BE2C (cell line): ENCODE measurements at regions not wholly inside any gene's neighbourhood (a gene's known extent, or its start where the extent isn't known, plus 50 kb on each side); places are given as distances from the start of the nearest gene placed in this dataset.

ENCODE experiments used
- DNase-seq: peaks from one replicate; pipeline ENCODE4 v3.0.0-alpha.2; 2020
- H3K27me3 ChIP-seq: fragments of 250-450 bp; sonication (Bioruptor Pico); 2 replicates; pipeline ENCODE4 v1.5.1; 2020; ENCODE audit warnings: mild to moderate bottlenecking
- H3K36me3 ChIP-seq: fragments of 250-450 bp; sonication (Bioruptor Pico); 2 replicates; pipeline ENCODE4 v1.5.1; 2020; ENCODE audit warnings: mild to moderate bottlenecking
- H3K4me1 ChIP-seq: fragments of 250-450 bp; sonication (Bioruptor Pico); 2 replicates; pipeline ENCODE4 v1.5.1; 2020
- H3K4me3 ChIP-seq: 2 replicates; pipeline ENCODE4 v1.5.1; 2011; ENCODE audit warnings: low read depth, low read length
- H3K9me3 ChIP-seq: fragments of 250-450 bp; sonication (Bioruptor Pico); 2 replicates; pipeline ENCODE4 v1.5.1; 2020
- TF ChIP-seq, protein P1 (sequence below): IDR thresholded peaks from 2 replicates; pipeline ENCODE4 v1.5.1; 2012; ENCODE audit warnings: mild to moderate bottlenecking, low read depth, low read length

DNA sequence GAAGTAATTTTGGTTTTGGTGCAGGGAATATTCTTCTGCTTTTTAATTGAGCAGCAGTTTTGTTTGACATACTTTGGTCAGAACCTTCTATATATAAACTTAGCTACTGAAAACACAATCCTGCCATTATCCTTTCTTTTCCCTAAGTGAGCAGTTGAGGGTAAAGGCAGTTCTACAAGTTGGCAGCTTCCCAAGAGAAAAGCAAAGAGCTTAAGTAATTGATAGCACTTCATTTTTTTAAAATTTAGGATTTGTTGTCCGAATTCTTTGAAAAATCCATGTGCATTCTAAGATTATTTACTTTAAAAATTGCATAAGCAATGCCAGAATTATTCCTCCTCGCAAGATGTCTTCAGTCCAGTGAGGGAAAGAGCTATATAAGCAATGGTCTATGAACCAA is 1394.1 kb downstream of the FAM181B start:
- no peaks in the 10 kb centered on the region for H3K27me3 ChIP-seq
- no peaks in the 10 kb centered on the region for H3K36me3 ChIP-seq
- no peak for DNase-seq
- TF ChIP-seq, protein P1, sequence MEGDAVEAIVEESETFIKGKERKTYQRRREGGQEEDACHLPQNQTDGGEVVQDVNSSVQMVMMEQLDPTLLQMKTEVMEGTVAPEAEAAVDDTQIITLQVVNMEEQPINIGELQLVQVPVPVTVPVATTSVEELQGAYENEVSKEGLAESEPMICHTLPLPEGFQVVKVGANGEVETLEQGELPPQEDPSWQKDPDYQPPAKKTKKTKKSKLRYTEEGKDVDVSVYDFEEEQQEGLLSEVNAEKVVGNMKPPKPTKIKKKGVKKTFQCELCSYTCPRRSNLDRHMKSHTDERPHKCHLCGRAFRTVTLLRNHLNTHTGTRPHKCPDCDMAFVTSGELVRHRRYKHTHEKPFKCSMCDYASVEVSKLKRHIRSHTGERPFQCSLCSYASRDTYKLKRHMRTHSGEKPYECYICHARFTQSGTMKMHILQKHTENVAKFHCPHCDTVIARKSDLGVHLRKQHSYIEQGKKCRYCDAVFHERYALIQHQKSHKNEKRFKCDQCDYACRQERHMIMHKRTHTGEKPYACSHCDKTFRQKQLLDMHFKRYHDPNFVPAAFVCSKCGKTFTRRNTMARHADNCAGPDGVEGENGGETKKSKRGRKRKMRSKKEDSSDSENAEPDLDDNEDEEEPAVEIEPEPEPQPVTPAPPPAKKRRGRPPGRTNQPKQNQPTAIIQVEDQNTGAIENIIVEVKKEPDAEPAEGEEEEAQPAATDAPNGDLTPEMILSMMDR, result no peak
- H3K4me3 ChIP-seq, result no peak overlapping the region
- H3K9me3 ChIP-seq, result no peaks in the 10 kb centered on the region; the same call in none of the 2 replicates
- H3K4me1 ChIP-seq, result no peaks in the 10 kb centered on the region

DNA sequence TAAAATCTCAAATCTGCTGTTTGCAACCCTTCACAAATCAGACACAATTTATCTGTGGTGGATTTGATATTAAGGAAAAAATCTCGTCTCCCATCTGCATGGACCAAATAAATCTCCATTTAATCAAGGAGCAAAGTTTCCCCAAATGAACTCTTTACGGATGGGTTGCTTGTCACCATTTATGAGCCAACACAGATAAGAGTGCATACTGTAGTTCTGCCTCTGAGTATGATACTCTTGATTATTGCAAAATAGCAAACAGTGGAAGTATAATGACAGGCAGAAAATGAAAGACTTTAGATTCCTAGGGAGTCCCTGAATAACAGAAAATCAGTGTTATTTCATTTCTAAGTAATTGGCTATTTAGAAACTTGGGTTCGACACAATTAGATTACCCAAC is 1395.9 kb downstream of the FAM181B start:
- Histone ChIP-seq H3K36me3 (no peaks in the 10 kb centered on the region), H3K4me1 (no peaks in the 10 kb centered on the region), H3K27me3 (no peaks in the 10 kb centered on the region), H3K4me3 (no peak overlapping the region), H3K9me3 (no peaks in the 10 kb centered on the region; the same call in none of the 2 replicates)
- DNase-seq, result no peak
- TF ChIP-seq, protein P1, result no peak

DNA sequence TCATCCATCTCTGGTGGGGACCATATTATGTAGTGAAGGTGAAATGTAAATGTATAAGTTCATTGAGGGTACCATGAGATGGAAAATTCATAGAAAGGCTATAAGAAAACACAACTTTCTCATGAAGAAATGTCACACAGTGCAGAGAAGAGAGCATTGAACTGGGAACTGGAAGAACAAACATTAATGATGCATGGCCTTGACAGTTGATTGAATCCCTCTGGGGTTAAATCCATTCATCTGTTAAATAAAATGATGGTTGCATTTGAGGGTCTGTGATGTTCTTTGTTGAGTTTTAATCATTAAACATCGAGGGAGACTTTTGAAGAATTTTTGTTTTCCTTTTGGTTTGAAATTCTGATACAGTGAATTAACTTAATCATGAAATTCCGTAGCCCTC is 1401.4 kb downstream of the FAM181B start:
- Histone ChIP-seq H3K9me3 (no peaks in the 10 kb centered on the region; the same call in 1 of the 2 replicates), H3K4me1 (no peaks in the 10 kb centered on the region), H3K36me3 (no peaks in the 10 kb centered on the region), H3K27me3 (no peaks in the 10 kb centered on the region), H3K4me3 (no peak overlapping the region)
- TF ChIP-seq, protein P1, result no peak
- no peak for DNase-seq

DNA sequence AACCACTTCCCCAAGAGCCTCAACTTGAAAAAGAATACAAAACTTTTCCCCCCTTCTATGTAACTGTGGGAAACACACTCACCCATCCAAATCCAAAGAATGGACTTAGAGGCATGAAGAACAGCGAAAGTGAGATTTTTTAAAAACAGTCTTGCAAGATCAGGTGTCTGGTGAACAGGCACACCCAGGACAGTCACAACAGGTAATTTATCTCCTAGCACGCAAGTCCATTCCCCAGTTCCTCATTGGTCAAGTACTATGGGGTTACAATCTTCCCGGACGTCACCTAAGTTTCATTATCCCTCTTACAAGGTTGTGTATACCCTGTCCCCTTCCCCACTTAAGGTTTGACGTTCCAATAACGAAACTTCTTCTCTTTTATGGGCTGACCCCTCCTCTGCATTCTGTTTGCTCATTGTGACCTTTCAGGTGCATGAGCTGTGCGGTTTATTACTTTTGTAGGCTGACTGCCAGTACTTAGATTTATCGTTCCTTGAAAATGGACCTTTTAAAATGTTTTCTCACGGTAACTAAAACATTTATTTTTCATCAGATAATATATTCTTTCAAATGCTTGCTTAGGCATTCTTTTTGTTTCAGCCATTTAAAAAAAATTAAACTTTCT is 1401.9 kb downstream of the FAM181B start:
- Histone ChIP-seq H3K4me3 (no peak overlapping the region), H3K27me3 (no peaks in the 10 kb centered on the region), H3K4me1 (no peaks in the 10 kb centered on the region), H3K9me3 (no peaks in the 10 kb centered on the region; the same call in 1 of the 2 replicates), H3K36me3 (no peaks in the 10 kb centered on the region)
- TF ChIP-seq, protein P1, result no peak
- no peak for DNase-seq

DNA sequence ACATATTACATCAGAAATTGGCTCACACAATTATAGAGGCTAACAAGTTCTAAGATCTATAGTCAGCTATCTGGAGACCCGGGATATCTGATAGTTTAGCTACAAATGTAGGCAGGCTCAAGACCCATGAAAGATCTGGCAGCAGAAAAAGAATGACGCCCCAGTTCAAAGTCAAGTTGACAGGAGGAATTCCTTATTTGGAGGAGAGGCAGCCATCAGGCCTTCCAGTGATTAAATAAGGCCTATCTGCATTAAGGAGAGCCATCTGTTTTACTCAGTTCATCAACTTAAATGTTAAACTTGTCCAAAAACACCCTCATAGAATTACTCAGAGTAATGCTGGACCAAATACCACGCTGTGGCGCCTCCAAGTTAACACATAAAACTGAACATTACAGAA is 1402.6 kb downstream of the FAM181B start:
- no peak for DNase-seq
- H3K36me3 ChIP-seq, result no peaks in the 10 kb centered on the region
- H3K4me3 ChIP-seq, result no peak overlapping the region
- no peaks in the 10 kb centered on the region for H3K4me1 ChIP-seq
- no peaks in the 10 kb centered on the region for H3K27me3 ChIP-seq
- TF ChIP-seq, protein P1, result no peak
- no peaks in the 10 kb centered on the region for H3K9me3 ChIP-seq

DNA sequence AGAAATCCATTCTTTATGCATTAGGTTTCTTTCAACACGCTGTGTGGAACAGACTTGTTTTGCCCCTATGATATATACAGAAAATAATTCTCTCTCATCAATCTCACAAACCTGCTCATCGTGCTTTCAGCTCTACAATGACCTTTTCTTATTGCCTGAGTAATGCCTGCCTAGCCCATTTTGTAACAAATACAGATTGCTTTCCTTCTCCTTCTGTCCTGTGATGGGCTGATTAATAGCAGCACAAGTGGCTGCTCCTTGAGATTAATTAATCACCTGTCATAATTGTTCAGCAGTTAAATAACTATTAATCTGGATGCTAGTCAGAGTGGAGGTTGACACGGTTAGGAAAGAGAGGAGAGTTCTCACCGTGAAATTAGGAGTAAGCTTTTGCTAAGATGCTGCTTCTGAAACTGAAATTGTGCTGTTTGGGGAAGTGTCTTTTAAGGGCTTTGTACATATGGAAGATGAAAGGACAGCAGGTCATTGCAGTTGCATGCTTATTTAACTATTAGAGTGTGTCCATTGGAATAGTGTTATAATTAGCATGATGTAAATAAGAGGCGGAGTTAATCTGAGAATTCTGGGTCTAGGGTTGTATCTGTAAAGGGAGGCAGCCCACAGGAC is 1430.5 kb downstream of the FAM181B start:
- no peaks in the 10 kb centered on the region for H3K36me3 ChIP-seq
- DNase-seq, result no peak
- no peak overlapping the region for H3K4me3 ChIP-seq
- TF ChIP-seq, protein P1, result no peak
- H3K9me3 ChIP-seq, result no peaks in the 10 kb centered on the region
- H3K27me3 ChIP-seq, result no peaks in the 10 kb centered on the region
- H3K4me1 ChIP-seq, result no peaks in the 10 kb centered on the region
